Stimulated activated CD4-positive, alpha-beta T cell treated with anti-CD3 and anti-CD28 coated beads, Interleukin-12 subunit alpha, Interleukin-12 subunit beta, amount 100 ng/mL, for 24 hours (primary cell): ENCODE measurements at regions not wholly inside any gene's neighbourhood (a gene's known extent, or its start where the extent isn't known, plus 50 kb on each side); places are given as distances from the start of the nearest gene placed in this dataset.

Experiments used
- DNase-seq, 2 experiments: peaks; one replicate each; pipeline ENCODE4 v3.0.0-alpha.2; 2020; ENCODE audit warnings: low read depth in 2 of 2

DNA sequence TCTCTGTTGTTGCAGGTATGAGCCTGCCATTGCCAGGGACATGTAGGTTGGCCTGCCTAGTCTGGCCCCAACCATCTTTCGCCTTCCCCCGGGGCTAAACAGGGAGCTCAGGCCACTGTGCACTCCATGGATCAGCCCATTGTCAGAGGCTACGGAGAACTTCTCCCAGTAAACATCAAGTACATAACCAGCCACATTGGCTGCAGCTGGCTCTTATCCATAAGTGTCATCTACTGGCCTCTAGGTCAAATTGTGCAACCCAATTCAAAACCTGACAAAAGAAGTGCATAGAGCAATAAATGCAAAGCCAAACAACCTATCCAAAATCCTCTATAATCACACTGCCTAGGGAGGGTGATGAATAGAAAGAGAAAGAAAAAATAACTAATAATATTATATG, 418.1 kb upstream of the DCC start:
- no peak for DNase-seq

- DNase-seq: no peak
Measured at GRCh38 chr18:51933903-51934302, 406.1 kb upstream of the DCC start.

DNA sequence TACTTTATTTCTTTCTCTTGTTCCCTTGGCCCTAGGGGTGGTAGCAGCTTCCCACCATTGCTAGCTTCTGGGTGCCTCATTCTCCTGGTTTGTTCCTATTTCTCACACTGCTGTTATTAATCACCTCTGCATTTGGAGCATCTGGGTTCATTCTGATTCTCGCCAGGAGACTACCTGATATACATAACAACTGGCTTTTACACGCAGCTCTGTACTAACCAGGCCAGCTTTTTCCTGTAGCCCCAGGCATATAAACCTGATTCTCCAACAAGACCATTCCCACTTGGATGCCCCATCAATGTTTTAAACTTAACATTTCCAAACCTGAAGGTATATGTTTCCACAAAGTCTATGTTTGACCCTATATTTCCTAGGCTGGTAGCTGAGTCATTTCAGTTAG, 403.9 kb upstream of the DCC start:
- DNase-seq: no peak

DNA sequence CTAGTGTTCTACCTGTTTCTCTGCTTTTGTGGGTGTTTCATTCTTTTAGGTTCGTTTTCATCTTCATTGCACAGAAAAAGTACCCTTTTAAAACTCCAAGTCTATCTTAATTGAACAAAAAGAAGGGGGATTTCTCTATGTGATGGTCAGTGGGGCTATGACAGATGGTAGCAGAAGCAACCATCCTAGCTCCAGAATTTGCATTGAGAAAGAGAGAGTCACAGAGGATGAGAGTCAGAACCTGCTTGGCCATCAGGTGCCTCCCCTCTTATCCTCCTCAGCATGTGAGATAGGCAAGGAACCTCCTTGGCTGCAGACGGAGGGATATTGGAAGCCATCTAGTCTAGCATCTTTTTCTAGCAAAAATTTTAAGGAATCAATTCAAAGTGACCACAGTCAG, 398.0 kb upstream of the DCC start:
- DNase-seq: no peak

DNA sequence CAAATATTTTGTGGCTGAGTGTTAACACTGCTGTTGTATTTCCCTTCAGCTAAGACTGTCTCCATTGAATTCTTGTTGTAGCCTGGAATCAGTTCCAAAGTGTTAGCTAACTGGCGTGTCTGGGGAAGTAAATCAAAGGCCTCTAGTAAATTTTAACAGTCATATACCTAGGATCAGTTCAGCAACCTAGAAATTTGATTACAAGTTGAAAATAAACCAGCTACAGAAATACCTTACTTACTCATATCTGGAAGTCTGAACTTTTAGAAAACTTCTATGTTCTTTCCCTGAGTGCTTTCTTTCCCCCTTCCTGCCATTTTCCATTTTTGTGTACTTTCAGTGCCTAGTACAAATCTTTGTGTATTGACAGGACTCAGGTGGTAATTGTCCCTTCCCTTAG, 396.7 kb upstream of the DCC start:
- no peak for DNase-seq

DNA sequence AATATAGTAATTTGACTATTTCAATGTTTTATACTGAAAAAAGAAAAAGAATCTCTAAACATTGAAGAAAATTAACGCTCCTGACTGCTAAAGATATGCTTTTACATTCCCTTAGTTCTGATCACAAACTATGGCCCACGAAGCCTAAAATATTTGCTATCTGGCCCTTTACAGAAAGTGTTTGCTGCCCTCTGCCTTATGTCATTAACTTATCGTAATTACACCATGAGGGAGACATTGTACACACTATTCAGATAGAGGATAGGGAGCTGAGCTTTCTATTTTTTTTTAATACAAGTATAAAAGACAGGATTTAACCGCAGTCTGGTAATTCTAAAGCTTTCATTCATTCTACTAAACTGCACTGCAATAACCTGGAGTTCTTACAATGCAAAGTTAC, 393.1 kb upstream of the DCC start:
- DNase-seq: no peak

DNA sequence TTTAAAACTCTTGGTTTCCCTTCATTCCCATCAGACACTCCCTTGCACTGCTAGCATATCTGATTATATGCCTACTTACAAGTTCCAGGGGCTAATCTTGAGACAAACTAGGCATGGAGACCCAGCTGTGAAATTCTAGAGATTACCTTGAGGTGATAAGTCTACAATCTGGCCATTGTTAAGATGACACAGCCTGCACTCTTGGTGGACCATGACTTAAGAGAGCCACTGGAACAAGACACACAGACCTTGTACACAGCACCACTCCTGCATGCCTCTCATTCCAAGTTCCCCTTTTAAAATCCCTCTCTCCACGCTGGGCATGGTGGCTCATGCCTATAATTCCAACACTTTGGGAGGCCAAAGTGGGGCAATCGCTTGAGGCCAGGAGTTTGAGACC, 387.2 kb upstream of the DCC start:
- DNase-seq: no peak

DNA sequence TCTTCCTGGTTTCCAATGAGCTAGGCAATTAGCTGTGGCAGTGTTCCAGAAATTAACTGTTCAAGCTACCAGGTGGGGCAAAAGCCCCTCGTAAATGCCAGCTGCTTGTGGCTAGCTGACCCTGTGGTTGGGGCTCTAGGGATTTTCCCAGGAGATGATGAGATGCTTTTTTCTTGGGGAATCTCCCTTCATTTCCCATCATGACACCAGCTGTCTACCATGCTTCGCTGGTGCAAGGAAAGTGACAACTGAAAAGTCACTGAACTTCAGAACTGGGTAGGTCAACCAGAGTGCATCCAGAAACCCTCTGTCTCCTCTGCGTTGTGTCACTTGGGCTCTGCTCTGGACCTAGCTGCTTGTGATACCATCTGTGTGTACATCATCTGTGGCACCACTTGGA, 386.5 kb upstream of the DCC start:
- no peak for DNase-seq

GRCh38 chr18:51955136-51955535, 384.9 kb upstream of the DCC start:
- DNase-seq: no peak

- no peak for DNase-seq
Measured at GRCh38 chr18:51957001-51957400, 383.0 kb upstream of the DCC start.

DNA sequence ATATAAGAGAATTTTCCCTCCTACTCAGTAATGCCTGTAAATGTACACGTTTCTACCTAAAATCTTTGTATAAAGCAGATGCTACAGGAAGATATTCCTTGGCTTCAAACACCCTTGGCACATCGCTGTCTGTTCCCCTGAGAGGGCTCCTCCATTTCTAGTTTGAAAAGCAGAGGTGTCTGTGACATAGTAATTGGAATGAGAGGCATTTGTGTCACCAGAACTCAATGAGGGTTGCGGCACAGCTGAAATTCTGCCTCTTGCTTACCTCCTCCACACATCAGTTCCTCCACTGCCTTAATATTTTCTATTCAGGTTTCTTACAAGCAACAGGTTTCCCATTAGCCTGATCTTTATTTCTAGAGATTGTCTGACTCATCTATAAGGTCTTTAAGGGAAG, 359.9 kb upstream of the DCC start:
- no peak for DNase-seq

DNA sequence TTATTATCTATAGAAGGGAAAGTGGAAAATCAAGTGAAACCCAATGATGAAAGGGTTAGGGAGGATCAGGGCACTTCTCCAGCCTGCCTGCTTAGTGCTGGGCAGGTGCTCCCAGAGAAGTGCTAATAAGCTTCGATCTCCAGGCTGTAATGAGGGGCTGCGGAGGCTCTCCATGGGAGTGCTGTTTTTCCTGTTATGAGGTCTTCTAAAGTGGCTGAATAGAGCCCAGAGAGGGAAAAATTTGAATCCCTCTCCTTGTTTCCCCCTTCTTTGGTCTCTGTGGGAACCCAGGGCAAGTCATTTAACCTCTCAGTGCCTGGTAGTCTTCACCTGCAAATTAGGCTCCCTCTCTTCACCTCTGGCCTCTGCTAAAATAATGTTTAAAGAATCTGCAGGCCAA, 351.7 kb upstream of the DCC start:
- no peak for DNase-seq

DNA sequence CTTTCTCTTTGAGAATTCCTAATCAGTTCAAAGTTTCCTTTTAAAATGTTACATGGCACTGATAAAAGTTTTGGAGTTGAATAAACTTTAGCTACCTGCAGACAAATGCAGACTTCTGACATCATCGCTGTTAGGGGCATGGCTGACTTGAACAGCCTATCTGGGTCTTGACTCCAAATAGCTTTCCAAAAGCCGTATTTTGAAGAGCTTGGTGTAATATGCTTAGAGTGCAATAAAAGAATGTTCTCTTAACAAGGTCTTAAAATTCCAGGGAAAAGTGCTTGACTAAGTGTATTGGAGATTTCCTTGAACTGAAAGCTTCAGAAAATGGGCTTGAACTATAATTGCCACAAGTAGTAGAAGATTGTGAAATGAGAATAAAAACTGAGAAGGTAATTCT, 342.9 kb upstream of the DCC start:
- DNase-seq: no peak

DNA sequence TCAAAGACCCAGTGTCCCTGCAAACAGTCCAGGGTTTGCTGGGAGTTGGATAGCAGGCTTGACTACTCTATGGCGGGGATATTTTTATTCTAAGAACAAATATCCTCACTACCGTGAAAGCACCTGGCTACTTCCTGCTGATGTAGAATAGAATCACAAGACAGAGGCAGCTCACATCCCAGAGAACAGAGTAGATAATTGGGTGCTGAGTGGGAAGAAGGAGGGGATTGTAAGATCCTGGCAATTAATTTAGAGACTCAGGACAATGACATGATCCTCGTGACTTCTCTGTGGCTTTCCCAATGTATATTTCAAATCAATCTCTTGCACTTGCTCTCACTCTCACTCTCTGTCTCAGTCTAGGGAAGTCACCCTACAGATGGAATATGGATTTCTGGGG, 341.9 kb upstream of the DCC start:
- DNase-seq: no peak

GRCh38 chr18:51998711-51999110, 341.3 kb upstream of the DCC start:
- DNase-seq: no peak

DNA sequence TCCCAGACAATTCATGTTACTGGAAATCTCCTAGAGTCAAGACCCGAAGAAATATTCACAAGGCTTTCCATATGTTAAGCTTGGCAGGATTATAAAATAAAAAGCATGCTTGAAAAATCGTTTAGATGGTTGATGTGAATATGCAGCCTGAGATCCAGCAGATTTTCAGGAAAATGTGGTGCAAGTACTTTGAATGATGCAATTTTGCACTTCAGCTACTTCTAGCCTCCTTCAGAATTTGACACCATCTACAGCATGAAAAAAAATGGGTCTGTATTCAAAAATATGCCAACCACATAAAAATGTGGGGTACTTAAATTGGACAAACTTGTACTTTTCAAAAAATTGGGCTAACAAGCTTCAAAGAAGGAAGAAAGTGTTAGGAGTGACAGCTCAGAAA, 340.6 kb upstream of the DCC start:
- DNase-seq: no peak

GRCh38 chr18:52000435-52000834, 339.6 kb upstream of the DCC start:
- no peak for DNase-seq

- no peak for DNase-seq
Measured at GRCh38 chr18:52001106-52001505, 338.9 kb upstream of the DCC start.

- no peak for DNase-seq
Measured at GRCh38 chr18:52002600-52002999, 337.4 kb upstream of the DCC start.

DNA sequence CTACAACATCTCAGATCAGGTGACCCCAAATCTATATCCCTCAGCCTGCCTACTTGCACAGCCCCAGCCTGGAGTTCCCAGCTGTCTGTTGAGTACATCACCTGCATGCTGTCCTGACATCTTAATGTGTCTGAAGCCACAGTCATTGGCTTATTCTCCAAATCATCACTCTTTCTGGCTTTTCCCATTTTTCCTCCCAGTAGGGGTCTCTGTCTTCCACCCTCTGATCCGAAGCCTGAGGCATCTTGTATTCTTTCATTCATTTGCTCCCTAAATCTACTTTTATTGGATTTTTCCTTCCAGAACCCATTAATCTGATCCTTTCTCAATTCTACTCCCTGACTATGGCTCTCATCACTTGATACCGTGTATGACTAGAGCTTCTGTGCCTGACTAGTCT, 332.9 kb upstream of the DCC start:
- DNase-seq: no peak

DNA sequence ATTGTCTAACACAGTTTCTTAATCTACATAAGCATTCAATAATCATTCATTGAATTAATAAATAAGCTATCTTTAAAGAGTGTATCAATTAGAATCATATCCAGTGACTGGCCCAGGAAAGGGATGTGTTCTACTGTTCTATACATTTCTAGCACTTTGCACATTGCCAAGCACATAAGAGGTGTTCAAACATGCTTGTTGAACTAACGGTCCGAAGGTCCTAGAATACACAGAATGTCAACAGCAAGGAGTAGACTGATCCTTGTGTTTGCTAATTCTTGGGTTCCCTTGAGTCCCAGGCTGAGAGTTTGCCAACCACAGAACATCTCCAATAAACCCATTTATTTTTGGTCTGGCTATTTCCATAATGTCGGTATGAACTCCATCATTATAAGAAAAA, 331.7 kb upstream of the DCC start:
- no peak for DNase-seq

- no peak for DNase-seq
Measured at GRCh38 chr18:52008736-52009135, 331.3 kb upstream of the DCC start.

DNA sequence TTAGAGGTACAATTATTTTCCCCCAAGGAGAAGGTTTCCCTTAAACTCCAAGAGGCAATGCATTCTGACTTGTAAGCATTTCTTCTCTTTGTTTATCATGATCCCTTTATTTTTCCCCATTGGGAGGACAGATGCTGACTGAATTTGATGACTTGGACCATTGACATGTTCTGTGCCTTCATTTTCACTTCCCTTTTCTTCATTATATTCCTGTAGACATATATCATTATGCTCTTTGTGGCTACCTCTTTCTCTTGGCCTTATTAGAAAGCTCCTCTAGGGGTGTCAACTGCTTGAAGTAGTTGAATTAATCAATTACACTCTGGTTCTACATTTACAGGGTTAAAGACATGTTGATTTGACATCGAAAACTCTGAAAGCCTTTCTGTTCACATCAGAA, 330.0 kb upstream of the DCC start:
- no peak for DNase-seq

DNA sequence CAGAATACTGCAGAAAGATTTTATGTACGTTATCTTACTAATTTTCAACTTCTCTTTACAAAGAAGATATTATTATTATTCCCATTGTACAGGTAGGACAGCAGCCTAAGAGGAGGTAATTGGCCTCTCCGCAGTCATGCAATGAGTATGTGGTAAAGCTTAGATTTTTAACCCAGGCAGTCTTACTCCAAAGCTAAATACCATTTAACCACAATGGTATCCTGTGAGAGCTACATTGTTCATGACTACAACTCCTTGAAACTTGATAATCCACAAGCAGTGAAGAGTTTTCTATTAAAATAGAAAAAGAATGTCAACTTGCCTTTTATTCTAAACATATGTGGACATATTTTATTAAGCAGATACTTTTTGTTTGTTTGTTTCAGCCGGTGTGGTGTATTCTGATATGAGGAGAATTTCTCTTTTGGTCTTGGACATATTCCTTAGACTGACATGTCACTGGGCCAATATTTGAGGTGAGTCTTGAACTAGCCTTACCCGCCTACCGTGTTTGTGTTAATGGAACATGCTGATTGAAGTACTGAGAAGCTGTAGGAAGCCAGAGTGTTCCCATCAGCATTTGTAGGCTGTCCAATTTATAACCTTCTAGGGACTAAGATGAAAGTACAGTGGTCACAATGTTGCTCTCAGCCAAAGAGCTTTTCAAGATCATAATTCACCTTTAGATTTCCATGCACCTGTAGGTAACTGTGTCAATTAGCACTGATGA, 293.9 kb upstream of the DCC start:
- DNase-seq: no peak

DNA sequence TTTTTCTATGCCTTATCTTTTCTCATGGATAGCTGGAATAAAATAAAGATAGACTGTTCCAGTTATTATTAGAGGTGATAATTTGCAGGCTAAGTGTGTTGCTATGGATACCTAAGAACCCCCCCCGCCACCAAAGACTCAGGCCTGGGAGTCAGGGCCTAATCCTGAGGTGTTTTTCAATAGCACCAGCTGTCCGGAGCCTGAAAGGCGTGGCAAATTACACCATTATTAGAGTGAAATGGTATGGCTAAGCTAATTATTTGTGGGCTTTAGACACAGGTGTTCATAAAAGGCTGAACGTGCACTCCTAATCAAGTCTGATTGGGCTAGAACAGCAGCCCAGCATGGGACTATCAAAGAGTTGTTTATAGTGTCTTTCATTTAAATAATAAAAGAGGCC, 293.2 kb upstream of the DCC start:
- no peak for DNase-seq
